BLaER1 (cell line): ENCODE measurements at regions not wholly inside any gene's neighbourhood (a gene's known extent, or its start where the extent isn't known, plus 50 kb on each side); places are given as distances from the start of the nearest gene placed in this dataset.
"Not testable (repeated sequence)": the region's sequence is repeated elsewhere in the genome, so short reads cannot be mapped to it uniquely, and the experiment has no call there.

ENCODE experiments used
- H3K27ac ChIP-seq: shearing (Covaris generic); formaldehyde crosslinking; 2 replicates; pipeline ENCODE4 v1.8.1; 2022
- H3K27me3 ChIP-seq: shearing (Covaris generic); formaldehyde crosslinking; 2 replicates; pipeline ENCODE4 v1.8.1; 2022
- H3K36me3 ChIP-seq: shearing (Covaris generic); formaldehyde crosslinking; 2 replicates; pipeline ENCODE4 v1.8.1; 2022
- H3K4me1 ChIP-seq: shearing (Covaris generic); formaldehyde crosslinking; 2 replicates; pipeline ENCODE4 v1.8.1; 2022
- H3K4me2 ChIP-seq: shearing (Covaris generic); formaldehyde crosslinking; 2 replicates; pipeline ENCODE4 v1.8.1; 2022
- H3K4me3 ChIP-seq: shearing (Covaris generic); formaldehyde crosslinking; 2 replicates; pipeline ENCODE4 v1.8.1; 2022
- H3K9ac ChIP-seq: shearing (Covaris generic); formaldehyde crosslinking; 2 replicates; pipeline ENCODE4 v1.8.1; 2022
- H3K9me3 ChIP-seq: shearing (Covaris generic); formaldehyde crosslinking; 2 replicates; pipeline ENCODE4 v1.8.1; 2022
- H4K20me1 ChIP-seq: shearing (Covaris generic); formaldehyde crosslinking; 2 replicates; pipeline ENCODE4 v1.8.1; 2022
- Cebpa-rat ChIP-seq: shearing (Covaris generic); IDR thresholded peaks from 2 replicates; pipeline ENCODE4 v1.8.1; 2022

GRCh38 chr7:119007236-119007635 lies 782.7 kb downstream of the ANKRD7 start:
- no peak overlapping the region for H3K4me3 ChIP-seq
- no peaks in the 10 kb centered on the region for H3K27me3 ChIP-seq
- no peaks in the 10 kb centered on the region for H4K20me1 ChIP-seq
- H3K36me3 ChIP-seq = no peaks in the 10 kb centered on the region
- no peak overlapping the region for H3K4me2 ChIP-seq
- no peak overlapping the region for H3K9ac ChIP-seq
- no peaks in the 10 kb centered on the region for H3K4me1 ChIP-seq
- H3K27ac ChIP-seq = no peak overlapping the region
- TF ChIP-seq Cebpa-rat = no peak
- H3K9me3 ChIP-seq = no peaks in the 10 kb centered on the region

- H3K4me1 ChIP-seq = no peaks in the 10 kb centered on the region
- no peaks in the 10 kb centered on the region for H3K27me3 ChIP-seq
- H3K4me2 ChIP-seq = no peak overlapping the region
- H3K27ac ChIP-seq = no peak overlapping the region
- no peaks in the 10 kb centered on the region for H3K9me3 ChIP-seq
- H3K9ac ChIP-seq = no peak overlapping the region
- no peaks in the 10 kb centered on the region for H4K20me1 ChIP-seq
- H3K4me3 ChIP-seq = no peak overlapping the region
- H3K36me3 ChIP-seq = no peaks in the 10 kb centered on the region
- no peak for TF ChIP-seq Cebpa-rat
Observed at GRCh38 chr7:119010635-119011034, 786.1 kb downstream of the ANKRD7 start.

- Histone ChIP-seq H3K4me3 (no peak overlapping the region), H3K27ac (no peak overlapping the region), H3K36me3 (no peaks in the 10 kb centered on the region), H3K4me2 (no peak overlapping the region), H3K27me3 (no peaks in the 10 kb centered on the region), H4K20me1 (no peaks in the 10 kb centered on the region), H3K4me1 (no peaks in the 10 kb centered on the region), H3K9ac (no peak overlapping the region), H3K9me3 (no peaks in the 10 kb centered on the region)
- TF ChIP-seq Cebpa-rat = no peak
Observed at GRCh38 chr7:119026391-119026790, 801.9 kb downstream of the ANKRD7 start.

GRCh38 chr7:119028736-119029135 lies 804.2 kb downstream of the ANKRD7 start:
- Histone ChIP-seq H4K20me1 (no peaks in the 10 kb centered on the region), H3K27me3 (no peaks in the 10 kb centered on the region), H3K4me3 (no peak overlapping the region), H3K9me3 (no peaks in the 10 kb centered on the region), H3K4me2 (no peak overlapping the region), H3K27ac (no peak overlapping the region), H3K9ac (no peak overlapping the region), H3K4me1 (no peaks in the 10 kb centered on the region), H3K36me3 (no peaks in the 10 kb centered on the region)
- TF ChIP-seq Cebpa-rat = no peak

GRCh38 chr7:119032136-119032535 lies 807.6 kb downstream of the ANKRD7 start:
- H3K9me3 ChIP-seq, H3K36me3 ChIP-seq, H4K20me1 ChIP-seq, H3K4me2 ChIP-seq, H3K27me3 ChIP-seq, H3K4me3 ChIP-seq, H3K9ac ChIP-seq, H3K4me1 ChIP-seq, H3K27ac ChIP-seq: not testable (repeated sequence)

GRCh38 chr7:119033641-119034040 lies 809.1 kb downstream of the ANKRD7 start:
- H3K27me3 ChIP-seq = no peaks in the 10 kb centered on the region
- TF ChIP-seq Cebpa-rat = no peak
- H3K36me3 ChIP-seq = no peaks in the 10 kb centered on the region
- H3K4me2 ChIP-seq = no peak overlapping the region
- no peaks in the 10 kb centered on the region for H3K4me1 ChIP-seq
- H4K20me1 ChIP-seq = no peaks in the 10 kb centered on the region
- no peak overlapping the region for H3K4me3 ChIP-seq
- no peak overlapping the region for H3K9ac ChIP-seq
- no peaks in the 10 kb centered on the region for H3K9me3 ChIP-seq
- no peak overlapping the region for H3K27ac ChIP-seq

GRCh38 chr7:119037941-119038340 lies 813.4 kb downstream of the ANKRD7 start:
- H4K20me1 ChIP-seq = no peaks in the 10 kb centered on the region
- no peak overlapping the region for H3K27ac ChIP-seq
- TF ChIP-seq Cebpa-rat = no peak
- H3K27me3 ChIP-seq = no peaks in the 10 kb centered on the region
- H3K36me3 ChIP-seq = no peaks in the 10 kb centered on the region
- no peak overlapping the region for H3K4me3 ChIP-seq
- H3K9me3 ChIP-seq = no peaks in the 10 kb centered on the region
- no peak overlapping the region for H3K9ac ChIP-seq
- H3K4me1 ChIP-seq = no peaks in the 10 kb centered on the region
- H3K4me2 ChIP-seq = no peak overlapping the region

GRCh38 chr7:119046068-119046467 lies 821.6 kb downstream of the ANKRD7 start:
- Histone ChIP-seq H4K20me1 (no peaks in the 10 kb centered on the region), H3K9ac (no peak overlapping the region), H3K36me3 (no peaks in the 10 kb centered on the region), H3K27me3 (no peaks in the 10 kb centered on the region), H3K4me3 (no peak overlapping the region), H3K4me2 (peak overlapping the region; percentile 49), H3K9me3 (no peaks in the 10 kb centered on the region), H3K27ac (no peak overlapping the region), H3K4me1 (peaks cover 27% of the 10 kb centered on the region)
- TF ChIP-seq Cebpa-rat = no peak

- no peak overlapping the region for H3K9ac ChIP-seq
- no peaks in the 10 kb centered on the region for H3K9me3 ChIP-seq
- no peaks in the 10 kb centered on the region for H3K36me3 ChIP-seq
- no peaks in the 10 kb centered on the region for H3K4me1 ChIP-seq
- TF ChIP-seq Cebpa-rat = no peak
- H3K27ac ChIP-seq = no peak overlapping the region
- H3K4me3 ChIP-seq = no peak overlapping the region
- no peaks in the 10 kb centered on the region for H4K20me1 ChIP-seq
- H3K27me3 ChIP-seq = no peaks in the 10 kb centered on the region
- no peak overlapping the region for H3K4me2 ChIP-seq
Observed at GRCh38 chr7:119065966-119066365, 841.5 kb downstream of the ANKRD7 start.

- TF ChIP-seq Cebpa-rat = no peak
- no peak overlapping the region for H3K27ac ChIP-seq
- no peak overlapping the region for H3K4me2 ChIP-seq
- no peaks in the 10 kb centered on the region for H4K20me1 ChIP-seq
- H3K27me3 ChIP-seq = no peaks in the 10 kb centered on the region
- H3K9me3 ChIP-seq = 0 out of 2 replicates have a peak, but pooled peaks cover 12% of the 10 kb centered on the region
- no peak overlapping the region for H3K9ac ChIP-seq
- no peaks in the 10 kb centered on the region for H3K36me3 ChIP-seq
- H3K4me3 ChIP-seq = no peak overlapping the region
- no peaks in the 10 kb centered on the region for H3K4me1 ChIP-seq
Observed at GRCh38 chr7:119086026-119086425, 861.5 kb downstream of the ANKRD7 start.

- Histone ChIP-seq H3K4me1 (no peaks in the 10 kb centered on the region), H4K20me1 (no peaks in the 10 kb centered on the region), H3K9me3 (0 out of 2 replicates have a peak, but pooled peaks cover 3% of the 10 kb centered on the region), H3K27me3 (no peaks in the 10 kb centered on the region), H3K36me3 (no peaks in the 10 kb centered on the region), H3K4me2 (no peak overlapping the region), H3K9ac (no peak overlapping the region), H3K4me3 (no peak overlapping the region), H3K27ac (no peak overlapping the region)
- TF ChIP-seq Cebpa-rat = no peak
Observed at GRCh38 chr7:119090851-119091250, 866.3 kb downstream of the ANKRD7 start.
